NCI-H226 (cell line): ENCODE measurements at regions not wholly inside any gene's neighbourhood (a gene's known extent, or its start where the extent isn't known, plus 50 kb on each side); places are given as distances from the start of the nearest gene placed in this dataset.

Experiments used
- DNase-seq: peaks from one replicate; pipeline ENCODE4 v3.0.0-alpha.2; 2015

GRCh38 chr16:7183768-7184167, 148.9 kb upstream of the RBFOX1 start:
- no peak for DNase-seq

- DNase-seq: peak; percentile 3
Measured at GRCh38 chr16:7182510-7183109, 150.0 kb upstream of the RBFOX1 start.

DNA sequence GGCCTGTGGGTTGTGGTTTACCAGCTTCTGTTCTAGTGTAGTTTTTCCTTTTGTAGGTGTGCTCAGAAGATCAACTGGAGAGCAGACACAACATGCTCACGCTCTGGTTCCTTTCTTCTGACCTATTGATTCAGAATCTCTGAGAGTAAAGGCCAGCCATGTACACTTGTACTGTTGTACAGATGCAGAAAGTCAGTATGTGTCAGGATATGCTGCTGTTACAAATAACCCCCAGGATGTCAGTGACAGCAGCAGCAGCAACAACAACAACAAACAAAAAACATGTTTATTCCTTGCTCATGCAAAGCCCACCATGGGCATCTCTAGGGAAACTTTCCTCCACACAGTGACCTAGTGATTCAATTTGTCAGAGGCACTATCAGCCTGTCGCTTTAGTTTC, 154.8 kb upstream of the RBFOX1 start:
- no peak for DNase-seq

GRCh38 chr16:7171151-7171550, 161.5 kb upstream of the RBFOX1 start:
- no peak for DNase-seq

- DNase-seq: no peak
Measured at GRCh38 chr16:7167626-7168025, 165.0 kb upstream of the RBFOX1 start.

DNA sequence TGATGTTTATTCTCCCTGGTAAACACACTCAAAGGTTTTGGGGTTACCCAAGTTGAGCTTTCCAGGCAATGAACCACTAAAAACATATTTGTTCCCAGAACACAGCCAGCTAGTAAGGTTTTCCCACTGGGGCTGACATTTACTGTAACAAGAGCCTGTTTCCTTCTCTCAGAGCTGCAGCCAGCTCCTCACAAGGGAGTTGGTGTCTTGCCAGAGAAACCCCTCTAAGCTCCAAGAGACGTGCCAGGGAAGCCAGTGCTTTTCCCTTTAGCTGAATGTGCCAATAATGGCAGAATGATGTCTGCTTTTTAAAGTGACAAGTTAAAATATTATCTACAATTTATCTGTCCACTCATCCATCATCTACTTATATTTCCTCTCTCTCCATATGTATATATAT, 170.8 kb upstream of the RBFOX1 start:
- no peak for DNase-seq

GRCh38 chr16:7160093-7160492, 172.6 kb upstream of the RBFOX1 start:
- no peak for DNase-seq

- DNase-seq: no peak
Measured at GRCh38 chr16:7158481-7158880, 174.2 kb upstream of the RBFOX1 start.

DNA sequence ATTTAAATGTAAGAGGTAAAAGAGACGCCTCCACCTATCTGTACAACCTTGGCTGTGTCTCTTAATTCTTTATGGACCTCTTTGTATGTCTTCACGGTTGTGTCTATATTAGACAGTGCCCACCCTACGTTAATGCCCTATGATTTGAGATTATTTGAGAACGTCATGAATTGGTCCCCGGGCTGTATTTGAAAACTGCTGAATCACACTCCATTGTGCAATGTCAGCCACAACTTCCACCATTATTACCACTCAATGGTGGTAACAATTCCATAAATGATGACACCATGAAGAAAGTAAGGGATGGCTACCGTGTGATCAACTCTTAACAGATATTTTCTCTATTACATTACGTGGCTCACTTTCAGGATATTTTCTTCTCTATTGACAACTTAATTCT, 182.4 kb upstream of the RBFOX1 start:
- DNase-seq: no peak

DNA sequence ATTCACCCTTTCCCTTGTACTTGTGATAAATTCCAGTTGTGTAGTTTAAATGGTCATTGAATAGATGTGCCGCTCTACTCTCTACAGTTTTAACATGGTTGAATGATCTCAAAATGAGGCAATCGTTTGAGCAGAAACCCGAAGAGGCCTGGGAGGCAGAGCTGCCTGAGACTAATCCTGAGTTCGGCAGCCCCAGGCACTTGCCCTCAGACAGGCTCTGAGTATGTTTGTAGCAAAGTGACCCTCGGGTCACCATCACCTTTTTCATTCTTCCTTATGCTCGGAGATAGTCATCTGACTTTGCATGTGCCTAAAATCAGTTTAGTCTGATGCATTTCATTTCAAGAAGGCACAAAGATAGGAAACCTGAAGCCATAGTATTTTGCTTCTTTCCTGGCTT, 184.0 kb upstream of the RBFOX1 start:
- no peak for DNase-seq

DNA sequence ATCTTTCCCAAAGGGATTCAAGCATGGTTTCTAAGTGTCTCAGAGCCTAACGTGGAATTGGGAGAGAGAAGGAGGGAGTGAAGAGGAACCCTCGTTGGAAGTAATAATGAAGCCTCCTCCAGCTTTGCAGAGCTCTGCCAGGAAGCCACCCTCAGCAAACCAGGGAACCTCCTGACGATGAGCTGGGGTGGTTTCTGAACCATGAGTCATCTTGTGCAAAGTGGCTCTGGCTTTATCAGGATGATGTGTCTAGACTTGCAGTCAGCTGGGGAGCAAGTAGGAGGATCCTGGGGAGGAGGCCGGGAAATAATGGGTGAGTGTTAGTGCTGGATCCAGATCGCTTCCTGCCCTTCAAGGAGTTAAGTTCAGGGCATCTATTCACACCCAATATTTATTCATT, 191.7 kb upstream of the RBFOX1 start:
- peak; percentile 84 for DNase-seq

GRCh38 chr16:7137560-7138330, 194.9 kb upstream of the RBFOX1 start:
- peak; percentile 49 for DNase-seq

DNA sequence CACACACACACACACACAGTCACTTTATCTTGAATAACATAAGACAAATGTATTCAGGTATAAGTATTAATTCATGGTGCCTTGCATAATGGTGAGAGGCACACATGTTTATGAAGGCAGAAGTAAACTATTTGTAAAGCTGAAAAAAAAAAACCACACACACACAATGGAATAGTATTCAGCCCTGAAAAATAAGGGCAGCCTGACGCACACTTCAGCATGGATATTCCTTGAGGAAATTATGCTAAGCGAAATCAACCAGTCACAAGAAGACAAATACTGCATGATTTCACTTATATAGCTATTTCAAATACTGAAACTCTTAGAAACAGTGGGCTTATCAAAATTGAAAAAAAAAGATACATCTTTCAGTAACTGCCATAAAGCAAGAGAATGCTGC, 200.2 kb upstream of the RBFOX1 start:
- DNase-seq: no peak

- no peak for DNase-seq
Measured at GRCh38 chr16:7124701-7125100, 207.9 kb upstream of the RBFOX1 start.

DNA sequence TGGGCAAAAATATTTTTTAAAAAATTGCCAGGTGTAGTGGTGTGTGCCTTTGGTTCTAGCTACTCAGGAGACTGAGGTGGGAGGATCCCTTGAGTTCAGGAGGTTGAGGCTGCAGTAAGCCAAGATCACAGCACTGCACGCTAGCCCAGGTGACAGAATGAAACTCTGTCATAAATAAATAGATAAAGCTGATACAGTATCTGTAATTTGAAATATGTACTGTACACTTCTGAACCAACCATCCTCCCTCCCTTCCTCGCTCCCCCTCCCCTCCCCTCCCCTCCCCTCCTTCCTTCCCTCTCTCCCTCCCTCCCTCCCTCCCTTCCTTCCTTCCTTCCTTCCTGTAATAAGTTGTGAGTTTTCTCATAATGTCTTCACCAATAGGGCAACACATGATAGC, 208.4 kb upstream of the RBFOX1 start:
- no peak for DNase-seq

DNA sequence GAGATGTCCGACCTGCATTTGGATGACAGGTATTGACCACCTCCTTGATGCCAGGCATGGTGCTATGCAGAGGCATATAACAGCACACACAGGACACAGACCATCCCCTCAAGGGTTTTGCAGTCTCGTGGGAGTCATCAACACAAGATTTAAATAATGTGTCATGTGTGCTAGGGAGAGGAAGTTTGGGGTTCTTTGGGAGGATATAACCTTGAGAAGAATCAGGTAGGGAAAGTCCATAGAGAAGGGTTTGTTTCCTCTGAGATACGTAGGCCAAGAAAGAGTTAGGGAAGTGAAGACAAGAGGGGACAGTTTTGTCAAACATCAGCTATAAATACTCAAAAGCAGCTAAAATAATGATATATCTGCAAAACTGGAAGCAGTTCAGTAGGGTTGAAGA, 215.9 kb upstream of the RBFOX1 start:
- no peak for DNase-seq

GRCh38 chr16:7115898-7116297, 216.7 kb upstream of the RBFOX1 start:
- DNase-seq: no peak

DNA sequence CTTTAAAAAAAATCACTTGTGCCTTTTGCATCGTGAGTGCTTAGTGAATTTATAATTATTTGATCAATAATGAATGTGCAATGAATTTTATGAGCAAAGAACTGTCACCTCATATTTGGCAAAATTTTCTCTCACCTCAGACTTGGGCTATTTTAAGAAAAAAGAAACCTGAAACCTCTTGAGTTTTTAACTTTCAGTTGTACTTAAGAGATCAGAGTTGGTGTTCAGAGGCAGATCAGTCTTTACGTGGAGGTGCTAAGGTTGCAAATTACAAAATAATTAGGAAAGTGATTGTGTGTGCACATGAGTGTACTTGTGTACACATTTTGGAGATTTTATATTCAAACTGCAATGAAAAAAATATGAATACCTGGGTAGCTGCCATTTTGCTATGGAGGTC, 218.7 kb upstream of the RBFOX1 start:
- no peak for DNase-seq

- no peak for DNase-seq
Measured at GRCh38 chr16:7113395-7113794, 219.2 kb upstream of the RBFOX1 start.

- no peak for DNase-seq
Measured at GRCh38 chr16:7111265-7111664, 221.4 kb upstream of the RBFOX1 start.

DNA sequence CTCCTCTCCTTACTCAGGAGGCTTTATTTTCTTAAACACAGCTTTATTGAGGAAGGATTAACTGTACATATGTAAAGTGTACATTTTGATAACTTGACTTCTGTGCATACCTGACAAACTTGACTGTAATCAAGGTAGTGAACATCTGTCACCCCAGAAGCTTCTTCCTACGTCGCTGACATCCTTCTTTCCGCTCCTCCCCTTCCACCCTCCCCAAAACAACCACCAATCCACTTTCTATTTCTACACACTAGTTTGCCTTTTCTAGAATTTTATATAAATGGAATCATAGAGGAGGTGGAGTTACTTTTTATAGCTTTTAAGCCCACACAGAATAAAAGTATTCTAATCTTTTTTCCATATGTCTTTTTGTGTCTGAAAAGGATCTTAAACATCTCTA, 225.2 kb upstream of the RBFOX1 start:
- DNase-seq: no peak

GRCh38 chr16:7103056-7103455, 229.6 kb upstream of the RBFOX1 start:
- no peak for DNase-seq

GRCh38 chr16:7101054-7101453, 231.6 kb upstream of the RBFOX1 start:
- no peak for DNase-seq

DNA sequence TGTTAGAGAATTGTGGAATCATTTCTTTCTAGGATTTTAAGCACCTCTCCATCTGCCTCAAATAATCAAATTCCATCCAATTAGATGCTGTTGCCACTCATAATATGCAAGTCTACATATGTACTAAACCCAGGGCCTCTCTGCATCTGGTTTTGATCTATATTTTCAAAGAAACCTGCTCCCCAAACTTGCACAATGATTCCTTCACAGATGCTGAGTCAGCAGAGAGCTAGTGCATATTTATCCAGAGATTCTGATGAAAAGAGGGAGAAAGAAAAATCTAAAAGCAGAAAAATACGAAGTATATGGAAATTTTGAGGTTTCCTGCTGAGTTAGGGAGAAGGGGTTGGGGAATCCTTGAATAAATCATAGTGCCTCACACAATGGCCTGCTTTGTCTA, 235.1 kb upstream of the RBFOX1 start:
- DNase-seq: no peak

DNA sequence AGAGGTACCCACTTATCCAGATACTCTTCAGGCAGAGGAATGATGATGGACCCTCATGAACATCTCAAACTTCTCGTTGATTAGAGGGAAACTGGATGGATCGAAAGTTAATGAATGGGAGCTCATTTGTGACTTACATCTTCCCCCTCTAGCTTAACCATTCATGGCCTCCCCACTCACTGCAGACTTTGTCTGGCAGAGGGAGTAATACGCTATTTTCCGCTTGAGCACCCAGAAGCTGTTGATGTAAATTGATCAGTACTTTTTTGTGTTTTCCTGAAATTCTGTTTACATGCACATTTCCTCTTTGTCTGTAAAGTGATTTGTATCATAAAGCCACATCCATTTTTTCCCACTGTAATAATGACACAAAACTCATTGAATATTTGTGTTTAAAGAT, 239.1 kb upstream of the RBFOX1 start:
- DNase-seq: no peak
